SK-N-MC (cell line): ENCODE measurements at regions not wholly inside any gene's neighbourhood (a gene's known extent, or its start where the extent isn't known, plus 50 kb on each side); places are given as distances from the start of the nearest gene placed in this dataset.

Experiments used
- EZH2 ChIP-seq: fragments of 200-600 bp; sonication (generic); IDR thresholded peaks from one replicate; pipeline ENCODE4 v1.6.1; 2017; ENCODE audit warnings: antibody characterized with exemption
- FOXP2 ChIP-seq: optimal IDR thresholded peaks from 2 replicates; pipeline ENCODE3; 2011; ENCODE audit warnings: mild to moderate bottlenecking, moderate library complexity; ENCODE audit not compliant: insufficient read depth; ENCODE audit errors: extremely low read length, control extremely low read depth
- POLR2AphosphoS5 ChIP-seq: IDR thresholded peaks from 2 replicates; pipeline ENCODE4 v1.6.1; 2012; ENCODE audit warnings: mild to moderate bottlenecking, low read depth, low read length, borderline replicate concordance

- no peak for TF ChIP-seq EZH2
- no peak for TF ChIP-seq POLR2AphosphoS5
- TF ChIP-seq FOXP2: no peak
These were observed 60.0 kb upstream of the AHI1 start for GRCh38 chr6:135557582-135557981.
